HUDEP-2 (cell line): ENCODE measurements at regions not wholly inside any gene's neighbourhood (a gene's known extent, or its start where the extent isn't known, plus 50 kb on each side); places are given as distances from the start of the nearest gene placed in this dataset.

Experiments used
- DNase-seq, 76 experiments: peaks; one replicate each; lab custom pipeline; 2025; ENCODE audit not compliant: unreplicated experiment in 76 of 76; lab: John Stamatoyannopoulos, UW

DNA sequence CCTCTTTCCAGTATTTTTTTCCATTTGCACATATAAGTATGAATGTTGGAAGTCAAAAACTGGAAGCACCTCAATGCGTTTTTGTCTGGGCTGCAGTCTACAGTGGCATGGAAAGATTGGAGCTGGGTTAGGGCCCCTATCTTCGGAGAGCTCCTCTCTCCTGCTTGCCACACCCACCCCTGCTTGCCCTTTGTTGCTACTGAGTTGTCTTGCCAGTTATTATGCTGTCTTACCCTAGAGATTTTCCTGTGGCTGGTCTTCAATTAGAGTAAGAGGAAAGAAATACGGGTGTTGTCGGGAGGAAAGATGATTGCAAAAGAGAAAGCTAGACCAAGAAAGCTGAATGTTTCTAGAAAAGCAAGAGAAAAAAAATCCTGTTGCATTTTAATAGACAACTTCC lies 228.9 kb upstream of the CELF2 start:
- DNase-seq = no peak

DNA sequence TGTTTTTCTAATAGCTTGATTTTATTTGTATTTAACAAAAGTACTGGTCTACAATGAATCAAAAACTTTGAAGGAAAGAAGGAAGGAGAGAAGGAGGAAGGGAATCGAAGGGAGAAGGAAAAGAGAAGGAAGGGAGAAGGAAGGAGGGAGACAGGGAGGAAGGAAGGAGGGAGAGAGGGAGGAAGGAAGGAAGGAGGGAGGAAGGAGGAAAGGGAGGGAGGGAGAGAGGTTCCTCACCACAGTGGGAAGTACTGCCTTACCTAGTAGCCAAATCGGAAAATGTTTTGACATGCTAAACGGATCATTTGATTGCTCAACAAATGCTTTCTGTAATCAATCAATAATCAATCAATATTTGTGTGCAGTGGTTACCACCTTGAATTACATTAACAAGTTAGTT lies 225.8 kb upstream of the CELF2 start:
- DNase-seq = no peak

DNA sequence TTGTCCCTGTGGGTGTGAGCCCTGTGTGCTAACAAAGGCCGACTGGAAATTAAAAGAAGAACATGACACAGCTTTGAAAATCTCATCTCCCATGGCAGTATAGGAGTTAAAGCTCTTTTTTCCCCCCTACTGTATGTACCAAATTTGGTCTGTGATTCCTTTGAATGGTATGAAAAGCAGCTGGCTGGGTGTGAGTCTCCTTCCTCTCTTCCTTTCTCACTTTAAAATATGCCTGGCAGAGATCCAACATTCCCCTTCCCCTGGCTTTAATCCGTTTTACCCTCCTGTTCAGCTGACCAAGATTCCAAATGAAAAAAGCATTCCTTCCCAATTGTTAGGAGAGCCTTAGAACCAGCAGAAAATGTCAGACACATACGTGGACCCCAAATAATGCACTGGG lies 225.0 kb upstream of the CELF2 start:
- DNase-seq = no peak

DNA sequence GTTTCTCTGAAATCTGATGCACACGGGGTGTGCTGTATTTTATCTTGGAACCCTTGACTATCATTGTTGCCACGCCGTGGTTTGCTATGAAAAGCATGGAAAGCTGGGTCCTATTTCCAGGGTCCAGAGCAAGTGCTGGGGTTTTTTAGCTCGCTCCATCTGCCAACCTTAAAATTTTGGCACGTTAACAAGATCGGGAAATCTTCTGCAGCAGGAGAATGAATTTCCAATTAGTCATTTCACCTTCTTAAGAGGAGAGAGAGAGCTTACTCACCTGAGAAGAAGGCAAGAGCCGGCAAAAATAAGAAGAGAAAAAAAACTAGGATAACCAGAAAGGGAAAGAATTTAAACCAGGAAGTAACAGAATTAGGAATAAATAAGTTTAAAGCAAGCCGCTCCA lies 223.6 kb upstream of the CELF2 start:
- DNase-seq = no peak

DNA sequence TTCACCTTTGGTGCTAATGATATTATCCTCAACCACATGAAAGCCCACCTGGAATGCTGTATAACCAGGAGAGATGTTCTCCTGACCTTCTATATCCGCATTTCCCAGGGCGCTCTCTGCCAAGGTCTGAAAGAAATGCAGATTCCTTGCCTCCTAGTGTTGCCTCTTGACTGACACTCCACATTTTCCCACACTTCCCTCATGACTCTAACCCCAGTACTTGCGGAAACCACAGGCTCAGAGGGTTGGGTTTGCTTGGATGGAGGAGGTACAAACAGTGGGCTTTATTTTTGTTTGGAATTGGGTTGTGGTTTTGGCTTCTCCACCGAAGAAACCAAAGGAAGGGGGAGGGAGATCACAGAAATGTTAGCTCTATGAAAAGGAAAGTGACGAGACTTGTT lies 222.9 kb upstream of the CELF2 start:
- no peak for DNase-seq

DNA sequence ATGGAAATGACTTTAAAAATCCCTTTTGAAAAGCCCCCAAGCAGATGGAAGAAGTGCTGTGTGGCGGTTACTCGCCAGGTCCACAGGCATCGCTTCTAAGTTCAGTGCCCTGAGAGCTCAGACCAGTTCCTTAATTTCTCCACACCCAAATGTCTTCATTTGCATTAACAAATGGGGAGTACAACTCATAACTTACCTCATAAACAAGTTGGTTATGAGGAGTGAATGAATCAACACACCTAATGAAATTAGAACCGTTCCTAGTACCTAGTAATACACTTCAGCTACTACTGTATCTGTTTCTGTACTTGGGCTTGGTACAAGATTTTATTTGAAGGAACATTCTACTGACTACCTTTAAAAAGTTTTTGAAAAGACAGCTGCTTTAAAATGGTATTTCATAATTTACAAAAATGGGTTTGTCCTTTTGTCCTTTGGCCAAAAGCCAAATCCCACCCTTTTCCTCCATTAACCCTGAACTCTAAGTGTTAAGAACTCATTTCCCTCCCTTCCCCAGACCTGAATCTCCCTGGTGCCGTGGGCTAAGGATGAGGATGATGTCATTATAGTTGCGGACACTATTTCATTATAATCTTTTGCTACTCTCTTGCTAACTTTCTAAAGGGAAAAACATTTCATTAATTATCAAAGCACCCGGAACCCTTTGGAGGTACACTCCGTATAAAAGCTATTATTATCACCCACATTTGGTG lies 221.5 kb upstream of the CELF2 start:
- no peak for DNase-seq

DNA sequence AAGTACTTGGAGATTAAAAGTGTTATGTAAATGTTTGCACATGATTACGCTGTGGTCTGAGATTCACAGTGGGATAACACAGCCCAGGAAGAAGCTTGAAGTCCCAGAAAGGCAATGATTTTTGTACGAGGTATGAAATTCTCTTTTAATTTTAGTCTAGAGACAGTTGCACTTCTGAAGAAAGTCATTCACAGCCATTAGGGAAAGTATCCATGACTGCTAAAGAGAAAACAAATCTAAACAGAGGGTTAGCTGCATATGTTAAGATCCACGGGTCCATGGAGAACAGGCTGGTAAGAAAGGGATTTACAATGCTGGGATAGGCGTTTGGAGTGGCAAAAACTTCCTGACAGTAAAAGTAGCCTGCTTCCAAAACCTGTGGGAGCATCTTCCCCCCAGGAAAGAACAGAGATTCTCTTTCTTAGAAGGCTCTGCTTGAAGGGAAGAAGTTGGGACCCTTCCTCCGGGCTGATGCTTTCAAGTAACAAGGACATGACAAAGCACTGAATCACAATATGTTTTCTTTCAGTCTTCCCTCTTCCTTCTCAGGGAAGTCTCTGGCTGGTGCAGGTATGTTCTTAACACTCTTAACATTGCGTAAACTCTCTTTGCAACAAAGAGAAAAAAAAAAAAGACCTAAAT lies 220.8 kb upstream of the CELF2 start:
- DNase-seq = no peak

DNA sequence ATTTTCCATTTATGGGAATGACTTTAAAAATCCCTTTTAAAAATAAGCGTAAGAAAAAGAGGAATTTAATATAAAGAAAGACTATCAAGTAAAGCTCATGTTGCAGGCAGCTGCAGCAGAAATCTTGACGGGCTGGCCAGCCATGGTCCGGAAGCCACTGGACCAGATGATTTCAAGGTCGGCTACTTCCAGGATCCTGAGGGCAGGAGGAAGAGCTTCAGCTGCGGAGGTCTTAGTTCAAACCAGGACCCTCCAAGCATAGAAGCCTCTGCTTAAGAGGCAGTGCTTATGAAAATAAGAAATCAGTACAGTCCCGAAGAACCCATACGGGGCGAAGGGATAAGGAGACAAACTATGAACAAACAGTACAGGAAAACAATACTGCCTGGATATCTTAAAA lies 220.2 kb upstream of the CELF2 start:
- no peak for DNase-seq

DNA sequence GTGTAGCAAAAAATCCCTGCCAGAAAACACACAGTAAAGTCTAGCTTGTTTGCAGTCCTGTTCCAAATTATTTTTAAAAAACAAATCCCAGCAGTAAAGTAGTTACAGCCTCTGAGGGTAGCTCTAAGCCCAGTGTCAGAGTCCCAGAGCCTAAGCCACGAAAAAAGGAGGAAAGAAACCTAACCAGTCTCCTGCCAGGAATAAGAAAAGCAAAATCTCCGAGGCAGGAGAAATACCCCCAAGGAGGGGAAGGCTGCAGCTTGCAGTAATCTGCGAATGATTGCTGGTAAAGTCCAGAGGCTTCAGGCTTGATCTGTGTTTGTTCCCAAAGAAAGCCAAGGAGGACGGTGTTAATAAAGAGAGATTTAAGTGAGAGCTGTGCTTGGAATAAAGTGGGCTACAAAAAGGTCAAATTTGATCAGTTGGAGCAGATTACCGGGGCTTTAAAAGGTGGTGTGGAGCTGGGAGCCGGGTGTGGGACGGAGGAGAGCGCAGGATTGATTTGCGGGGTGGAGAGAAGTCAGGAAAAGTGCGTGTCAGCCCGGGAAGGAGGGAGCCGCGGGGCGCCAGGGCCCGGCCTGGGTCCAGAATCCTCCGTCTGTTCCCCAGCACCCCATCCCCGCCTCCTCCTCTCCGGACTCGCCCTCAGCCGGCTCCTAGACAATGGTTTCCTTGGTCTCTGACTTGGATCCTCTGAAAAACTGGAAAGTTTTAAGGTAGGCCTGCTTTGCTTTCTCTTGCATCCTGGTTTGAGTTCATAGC lies 219.4 kb upstream of the CELF2 start:
- DNase-seq = no peak

DNA sequence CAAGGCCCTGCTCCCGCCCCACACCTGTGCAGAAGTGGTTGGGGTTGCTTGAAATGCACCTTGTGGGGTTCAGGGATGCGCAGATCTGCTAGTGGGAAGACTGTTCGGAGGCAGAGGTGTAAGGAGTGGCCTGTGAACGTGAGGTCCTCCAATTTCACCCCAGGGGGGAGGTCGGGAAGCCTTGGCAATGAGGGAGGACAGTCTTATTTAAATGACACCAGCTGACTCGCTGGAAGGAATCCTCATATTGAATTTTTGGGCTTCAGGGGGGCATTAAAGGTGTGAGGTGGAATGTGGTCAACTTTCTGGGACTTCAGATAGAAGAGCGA lies 218.8 kb upstream of the CELF2 start:
- DNase-seq = no peak

DNA sequence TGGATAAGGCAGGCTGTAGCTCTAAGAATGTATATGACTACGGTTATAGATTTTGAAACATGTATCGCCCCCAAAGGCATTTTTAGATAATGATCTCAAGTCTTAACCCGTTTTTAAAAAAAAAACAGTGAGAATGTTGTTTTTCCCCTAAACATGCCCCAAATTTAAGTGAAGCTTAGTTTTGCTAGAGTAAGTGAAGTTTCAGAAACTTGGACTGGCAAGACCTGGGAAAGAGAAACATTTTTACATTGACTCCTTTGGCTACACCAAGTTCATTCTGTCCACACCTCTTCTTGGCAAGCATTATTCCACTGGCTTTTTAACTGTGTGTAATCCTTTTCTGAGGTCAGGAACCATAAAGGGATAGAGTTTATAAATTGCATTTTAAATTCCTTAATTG lies 216.7 kb upstream of the CELF2 start:
- no peak for DNase-seq

DNA sequence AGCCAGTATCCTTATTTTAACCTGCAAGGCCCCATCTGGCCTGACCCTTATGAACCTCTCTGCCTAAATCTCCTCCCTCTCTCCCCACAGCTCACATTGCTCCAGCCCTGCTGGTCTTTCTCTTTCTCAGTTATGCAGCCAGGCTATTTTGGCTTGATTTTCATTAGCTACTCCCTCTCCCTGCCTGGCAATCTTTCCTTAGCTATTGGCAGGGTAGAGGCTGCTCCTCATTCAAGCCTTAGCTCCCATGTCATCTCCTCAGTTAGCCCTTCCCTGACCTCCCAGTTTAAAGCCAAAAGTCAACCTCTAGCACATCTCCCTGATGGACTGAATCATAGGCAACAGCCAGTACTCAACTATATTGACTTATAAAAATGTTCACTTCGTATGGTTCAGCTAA lies 214.4 kb upstream of the CELF2 start:
- DNase-seq = no peak

DNA sequence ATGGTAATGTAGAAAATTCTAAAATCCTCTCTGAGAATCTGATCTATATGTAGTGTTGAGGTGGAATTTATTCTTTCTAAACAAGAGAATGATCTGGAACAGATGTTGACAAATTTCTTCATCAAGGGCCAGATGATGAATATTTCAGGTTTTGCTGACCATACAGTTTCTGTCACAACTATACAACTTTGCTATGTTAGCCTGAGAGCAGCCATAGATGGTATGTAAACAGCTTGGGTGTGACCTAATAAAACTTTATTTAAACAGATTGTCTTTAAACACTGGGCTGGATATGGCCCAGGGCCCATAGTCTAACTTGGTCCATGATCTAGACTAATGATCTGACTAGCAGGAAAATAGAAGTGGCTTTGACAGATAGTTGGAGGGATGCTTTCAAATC lies 213.6 kb upstream of the CELF2 start:
- DNase-seq = no peak

DNA sequence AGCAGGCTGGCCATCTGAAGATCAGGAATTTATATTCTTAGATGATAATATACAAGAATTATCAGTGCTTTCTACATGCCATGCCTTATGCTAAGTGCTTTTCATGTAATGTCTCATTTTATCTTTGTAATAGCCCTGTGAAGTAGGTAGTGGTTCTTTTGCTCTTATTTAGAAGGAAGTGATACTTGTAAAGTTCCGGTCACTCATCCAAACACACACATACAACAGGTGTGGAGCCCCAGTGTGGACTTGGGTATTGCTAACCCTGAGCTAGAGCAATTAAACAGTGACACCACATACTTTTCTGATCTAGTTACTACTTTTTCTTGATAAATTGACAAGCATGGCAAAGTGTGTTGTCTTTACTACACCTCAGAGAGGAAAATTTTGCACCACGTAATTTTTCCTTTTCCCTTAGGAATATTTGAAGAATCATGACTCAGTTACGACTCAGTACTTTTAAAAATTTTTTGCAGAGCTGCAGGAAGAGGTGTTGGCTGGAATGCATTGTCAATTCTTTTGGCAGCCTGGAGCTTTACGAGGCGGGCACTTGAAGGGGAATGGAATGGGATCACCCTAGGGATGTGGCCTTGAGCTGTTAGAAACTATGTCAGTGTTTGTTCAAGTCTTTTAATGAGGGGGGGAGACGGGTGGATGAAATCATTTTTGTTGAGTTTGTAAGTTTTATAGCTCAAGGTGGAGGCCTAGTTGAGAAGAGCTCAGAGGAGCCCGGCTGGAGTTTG lies 212.5 kb upstream of the CELF2 start:
- no peak for DNase-seq

DNA sequence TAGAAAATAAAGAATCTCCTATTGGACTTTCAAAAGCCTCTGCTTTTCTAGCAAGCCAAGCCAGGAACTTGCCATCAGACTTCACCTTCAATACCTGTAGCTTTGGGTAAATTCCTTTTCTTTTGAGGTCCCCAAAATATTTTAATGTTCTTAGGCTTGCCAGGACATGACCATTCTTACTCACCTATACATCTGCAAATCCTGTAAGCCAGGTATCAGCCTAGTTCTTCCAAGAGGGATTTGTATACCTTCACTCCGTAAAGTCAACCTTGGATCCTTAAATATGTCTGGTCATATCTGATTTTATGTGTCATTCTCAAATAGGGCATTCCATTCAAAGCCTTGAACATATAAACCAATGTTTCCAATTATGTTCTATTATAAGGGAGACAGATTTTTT lies 210.6 kb upstream of the CELF2 start:
- no peak for DNase-seq

DNA sequence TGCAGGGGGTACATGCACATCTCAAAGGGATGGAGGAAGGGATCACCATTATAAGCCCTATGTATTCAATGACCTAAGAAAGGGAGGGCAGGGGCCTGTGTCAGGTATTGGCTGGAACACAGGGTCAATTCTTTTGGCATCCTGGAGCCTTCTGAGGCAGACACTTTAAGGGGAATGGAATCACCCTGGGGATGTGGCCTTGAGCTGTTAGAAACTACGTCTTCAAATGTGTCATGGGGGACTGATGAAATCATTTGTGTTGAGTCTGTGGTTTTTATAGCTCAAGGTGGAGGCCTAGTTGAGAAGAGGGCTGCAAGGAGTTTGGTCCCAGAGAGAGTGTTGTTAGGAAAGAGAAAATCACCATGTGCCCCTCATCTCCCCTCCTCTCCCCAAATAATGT lies 206.1 kb upstream of the CELF2 start:
- DNase-seq = no peak

DNA sequence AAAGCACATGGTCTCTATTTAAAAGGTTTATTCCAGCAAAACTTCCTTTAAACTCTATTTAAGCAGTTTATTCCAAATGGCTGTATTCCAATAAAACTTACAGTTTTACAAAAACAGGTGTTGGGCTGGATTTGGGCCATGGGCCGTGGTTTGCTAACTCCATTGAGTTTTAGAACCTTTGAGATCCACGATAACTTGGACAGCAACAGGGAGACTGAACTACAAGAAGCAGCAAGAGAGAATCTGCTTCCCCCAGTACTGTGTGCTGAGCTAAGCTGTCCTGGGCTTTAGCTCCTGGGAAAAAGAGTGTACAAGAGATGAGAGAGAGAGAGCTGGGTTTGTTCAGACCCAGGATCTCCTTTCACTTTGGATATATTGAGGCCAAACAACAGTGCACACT lies 204.0 kb upstream of the CELF2 start:
- DNase-seq = no peak

DNA sequence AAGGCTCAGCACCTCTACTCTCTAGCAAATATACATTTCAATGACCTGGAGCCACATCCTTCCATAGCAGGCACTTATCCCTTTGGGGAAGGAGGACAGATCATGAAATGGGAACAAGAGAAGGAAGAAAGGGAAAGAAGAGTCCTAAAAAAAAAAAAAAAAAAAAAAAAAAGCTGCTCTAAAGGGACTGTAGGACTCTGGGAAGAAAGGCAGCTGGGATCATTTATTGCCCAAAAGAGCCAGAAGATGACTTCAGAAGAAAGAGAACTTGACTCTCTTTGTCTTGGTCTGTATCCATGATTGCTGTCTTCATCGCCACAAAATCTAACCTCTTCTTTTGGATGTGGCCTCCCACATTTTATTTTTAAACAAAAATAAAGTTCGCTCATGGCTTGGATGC lies 203.6 kb upstream of the CELF2 start:
- DNase-seq = no peak

DNA sequence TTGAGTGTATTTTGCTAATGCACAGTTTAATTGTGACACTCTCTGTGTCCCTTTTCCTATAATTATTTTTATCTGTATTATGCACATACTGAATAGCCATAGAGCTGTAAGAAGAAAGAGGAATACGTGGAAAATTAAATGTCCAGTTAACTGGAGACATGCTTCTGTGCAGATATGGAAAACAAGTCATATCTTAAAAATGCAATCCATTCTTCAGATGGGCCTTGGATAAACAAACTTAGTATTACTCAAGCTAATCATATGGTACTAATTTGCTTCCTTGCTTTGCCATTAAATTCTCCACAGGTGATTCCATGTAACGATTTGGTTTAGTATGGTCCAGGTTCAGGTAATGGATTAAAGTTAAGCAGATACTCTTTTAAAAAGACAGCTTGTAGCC lies 201.2 kb upstream of the CELF2 start:
- no peak for DNase-seq

DNA sequence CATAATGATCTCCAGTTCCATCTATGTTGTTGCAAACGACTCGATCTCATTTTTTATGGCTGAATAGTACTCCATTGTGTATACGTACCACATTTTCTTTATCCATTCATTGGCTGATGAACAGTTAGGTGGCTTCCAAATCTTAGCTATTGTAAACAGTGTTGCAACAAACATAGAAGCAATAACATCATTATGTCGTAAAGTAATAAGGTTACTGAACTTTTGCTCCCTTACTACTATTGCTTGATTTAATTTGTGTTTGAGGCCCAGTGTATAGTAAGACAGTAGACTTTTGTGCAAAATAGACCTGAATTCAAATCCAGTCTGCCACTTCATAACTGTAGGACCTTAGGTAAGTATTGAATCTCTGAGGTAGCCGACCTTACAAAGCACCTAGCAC lies 200.1 kb upstream of the CELF2 start:
- no peak for DNase-seq

DNA sequence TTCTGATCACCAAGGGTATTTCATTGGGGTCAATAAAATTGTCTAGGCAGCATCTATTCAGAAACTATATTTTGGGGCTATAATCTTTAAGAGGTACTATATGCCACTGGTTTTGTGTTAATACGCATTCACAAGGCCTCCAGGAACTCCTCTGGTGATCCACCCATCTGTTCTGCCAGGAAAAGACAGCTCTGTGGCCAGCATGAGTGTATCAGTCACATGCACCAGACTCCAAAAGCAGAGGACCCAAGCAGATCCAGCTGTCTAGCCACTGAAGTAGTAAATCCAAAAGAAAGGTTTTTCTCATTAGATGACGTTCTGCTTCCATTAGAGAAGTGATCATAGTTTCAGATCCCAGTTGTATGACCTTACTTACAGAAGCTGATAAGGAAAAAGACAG lies 199.6 kb upstream of the CELF2 start:
- DNase-seq = no peak
